Adrenal gland (tissue), 5 donors: ENCODE measurements at regions not wholly inside any gene's neighbourhood (a gene's known extent, or its start where the extent isn't known, plus 50 kb on each side); places are given as distances from the start of the nearest gene placed in this dataset.

ENCODE experiments used
- CTCF ChIP-seq, 6 experiments: fragments of 450-650 bp in 4 of 6; fragments of 200-600 bp in 2 of 6; sonication (generic) in 1 of 6; IDR thresholded peaks; 1 replicate in 5 of 6; 2 replicates in 1 of 6; pipeline versions ENCODE4 v1.5.1 to v1.8.0; 2016 to 2021; ENCODE audit warnings: antibody characterized with exemption in 6 of 6, mild to moderate bottlenecking in 2 of 6, moderate library complexity in 1 of 6
- POLR2A ChIP-seq, 2 donors: fragments of 450-650 bp; IDR thresholded peaks; one replicate each; pipeline ENCODE4 v1.6.1; 2017; ENCODE audit warnings: antibody characterized with exemption in 2 of 2, mild to moderate bottlenecking in 2 of 2, moderate library complexity in 1 of 2
- donor health status: DM: no; HTN: no; CAD: no.

GRCh38 chr3:134300520-134300919, 49.9 kb upstream of the RYK start:
- peak in 2 of 6 experiments; percentile 2 to 11 for TF ChIP-seq CTCF (IDR thresholded peaks at IDR 0.05)
- TF ChIP-seq POLR2A (IDR thresholded peaks at IDR 0.05): no peak
